PFSK-1 (cell line): ENCODE measurements at regions not wholly inside any gene's neighbourhood (a gene's known extent, or its start where the extent isn't known, plus 50 kb on each side); places are given as distances from the start of the nearest gene placed in this dataset.

Source experiments
- POLR2AphosphoS5 ChIP-seq: IDR thresholded peaks from 2 replicates; pipeline ENCODE4 v1.6.1; 2012; ENCODE audit warnings: low read depth, mild to moderate bottlenecking, control low read depth, low read length, moderate library complexity
- SIN3A ChIP-seq: IDR thresholded peaks from 2 replicates; pipeline ENCODE4 v1.6.1; 2012; ENCODE audit warnings: mild to moderate bottlenecking, low read length, moderate library complexity, borderline replicate concordance; ENCODE audit not compliant: insufficient read depth
- TAF1 ChIP-seq: IDR thresholded peaks from 2 replicates; pipeline ENCODE4 v1.6.1; 2012; ENCODE audit warnings: low read length, control low read depth, borderline replicate concordance; ENCODE audit not compliant: insufficient read depth
- TF ChIP-seq, protein P1 (sequence below), 2 experiments: IDR thresholded peaks; 2 replicates each; pipeline versions ENCODE4 v1.6.1 to v1.8.0; 2011 to 2012; ENCODE audit warnings: low read depth in 2 of 2, low read length in 2 of 2, control low read depth in 1 of 2, inconsistent platforms in 1 of 2, mild to moderate bottlenecking in 1 of 2, moderate library complexity in 1 of 2; ENCODE audit not compliant: insufficient read depth in 1 of 2

DNA sequence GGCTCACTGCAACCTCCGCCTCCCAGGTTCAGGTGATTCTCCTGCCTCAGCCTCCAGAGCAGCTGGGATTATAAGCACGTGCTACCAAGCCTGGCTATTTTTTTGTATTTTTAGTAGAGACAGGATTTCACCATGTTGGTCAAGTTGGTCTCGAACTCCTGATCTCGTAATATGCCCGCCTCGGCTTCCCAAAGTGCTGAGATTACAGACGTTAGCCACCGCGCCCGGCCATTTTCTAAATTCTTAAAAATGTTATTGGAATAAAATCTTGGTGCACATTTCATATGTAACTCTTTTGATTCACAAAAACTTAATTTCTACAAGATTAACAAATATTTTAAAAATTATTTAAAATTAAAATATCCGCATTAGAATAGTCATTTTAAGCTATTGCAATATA lies 1480.3 kb upstream of the SPRY2 start:
- TF ChIP-seq POLR2AphosphoS5, result no peak
- TF ChIP-seq, protein P1, sequence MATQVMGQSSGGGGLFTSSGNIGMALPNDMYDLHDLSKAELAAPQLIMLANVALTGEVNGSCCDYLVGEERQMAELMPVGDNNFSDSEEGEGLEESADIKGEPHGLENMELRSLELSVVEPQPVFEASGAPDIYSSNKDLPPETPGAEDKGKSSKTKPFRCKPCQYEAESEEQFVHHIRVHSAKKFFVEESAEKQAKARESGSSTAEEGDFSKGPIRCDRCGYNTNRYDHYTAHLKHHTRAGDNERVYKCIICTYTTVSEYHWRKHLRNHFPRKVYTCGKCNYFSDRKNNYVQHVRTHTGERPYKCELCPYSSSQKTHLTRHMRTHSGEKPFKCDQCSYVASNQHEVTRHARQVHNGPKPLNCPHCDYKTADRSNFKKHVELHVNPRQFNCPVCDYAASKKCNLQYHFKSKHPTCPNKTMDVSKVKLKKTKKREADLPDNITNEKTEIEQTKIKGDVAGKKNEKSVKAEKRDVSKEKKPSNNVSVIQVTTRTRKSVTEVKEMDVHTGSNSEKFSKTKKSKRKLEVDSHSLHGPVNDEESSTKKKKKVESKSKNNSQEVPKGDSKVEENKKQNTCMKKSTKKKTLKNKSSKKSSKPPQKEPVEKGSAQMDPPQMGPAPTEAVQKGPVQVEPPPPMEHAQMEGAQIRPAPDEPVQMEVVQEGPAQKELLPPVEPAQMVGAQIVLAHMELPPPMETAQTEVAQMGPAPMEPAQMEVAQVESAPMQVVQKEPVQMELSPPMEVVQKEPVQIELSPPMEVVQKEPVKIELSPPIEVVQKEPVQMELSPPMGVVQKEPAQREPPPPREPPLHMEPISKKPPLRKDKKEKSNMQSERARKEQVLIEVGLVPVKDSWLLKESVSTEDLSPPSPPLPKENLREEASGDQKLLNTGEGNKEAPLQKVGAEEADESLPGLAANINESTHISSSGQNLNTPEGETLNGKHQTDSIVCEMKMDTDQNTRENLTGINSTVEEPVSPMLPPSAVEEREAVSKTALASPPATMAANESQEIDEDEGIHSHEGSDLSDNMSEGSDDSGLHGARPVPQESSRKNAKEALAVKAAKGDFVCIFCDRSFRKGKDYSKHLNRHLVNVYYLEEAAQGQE (IDR thresholded peaks at IDR 0.05; ENCODE audit: insufficient read depth in 1 of 2, low read depth in 2 of 2, low read length in 2 of 2), result no peak
- TF ChIP-seq SIN3A, result no peak
- no peak for TF ChIP-seq TAF1
